ENCODE measurements at regions not wholly inside any gene's neighbourhood (a gene's known extent, or its start where the extent isn't known, plus 50 kb on each side); places are given as distances from the start of the nearest gene placed in this dataset.

DNA sequence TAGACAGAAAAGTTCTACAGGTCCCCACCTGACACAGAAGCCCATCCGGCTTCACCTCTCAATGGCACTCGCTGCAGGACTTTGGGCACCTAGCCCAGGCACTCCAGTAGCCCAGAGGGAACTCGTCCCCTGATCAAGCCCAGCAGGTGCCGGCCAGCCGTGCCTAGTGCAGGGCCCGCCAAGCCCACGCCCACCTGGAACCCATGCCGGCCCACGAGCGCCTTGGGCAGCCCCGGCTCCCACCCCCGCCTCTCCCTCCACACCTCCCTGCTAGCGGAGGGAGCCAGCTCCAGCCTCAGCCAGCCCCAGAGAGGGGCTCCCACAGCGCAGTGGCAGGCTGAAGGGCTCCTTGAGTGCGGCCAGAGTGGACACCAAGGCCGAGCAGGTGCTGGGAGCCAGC is 268.8 kb downstream of the SLITRK1 start:
- DNase-seq (ENCODE audit: low read depth, low spot score) (no peak), ATAC-seq (no peak), FAIRE-seq (no peak)
- H3K27me3 ChIP-seq (replicated peaks in 1 of 2; ENCODE audit: control insufficient read depth in 2 of 2, insufficient read depth in 2 of 2, low read length in 1 of 2): no peaks in the 10 kb centered on the region
- TF ChIP-seq ATF3 (IDR thresholded peaks at IDR 0.05; ENCODE audit: borderline replicate concordance, extremely low read depth, low read depth, low read length) (no peak), BRCA1 (IDR thresholded peaks at IDR 0.05; ENCODE audit: low read depth, low read length) (no peak), ZNF24 (IDR thresholded peaks at IDR 0.05) (no peak), PAX5 (IDR thresholded peaks at IDR 0.05; ENCODE audit: borderline replicate concordance, low read depth, low read length) (no peak), POLR2AphosphoS2 (IDR thresholded peaks at IDR 0.05; ENCODE audit: low read depth, low read length) (no peak), RELA (IDR thresholded peaks at IDR 0.05; ENCODE audit: borderline replicate concordance, partially characterized antibody) (no peak), PAX8 (IDR thresholded peaks at IDR 0.05) (no peak)
- TF ChIP-seq, protein P1, sequence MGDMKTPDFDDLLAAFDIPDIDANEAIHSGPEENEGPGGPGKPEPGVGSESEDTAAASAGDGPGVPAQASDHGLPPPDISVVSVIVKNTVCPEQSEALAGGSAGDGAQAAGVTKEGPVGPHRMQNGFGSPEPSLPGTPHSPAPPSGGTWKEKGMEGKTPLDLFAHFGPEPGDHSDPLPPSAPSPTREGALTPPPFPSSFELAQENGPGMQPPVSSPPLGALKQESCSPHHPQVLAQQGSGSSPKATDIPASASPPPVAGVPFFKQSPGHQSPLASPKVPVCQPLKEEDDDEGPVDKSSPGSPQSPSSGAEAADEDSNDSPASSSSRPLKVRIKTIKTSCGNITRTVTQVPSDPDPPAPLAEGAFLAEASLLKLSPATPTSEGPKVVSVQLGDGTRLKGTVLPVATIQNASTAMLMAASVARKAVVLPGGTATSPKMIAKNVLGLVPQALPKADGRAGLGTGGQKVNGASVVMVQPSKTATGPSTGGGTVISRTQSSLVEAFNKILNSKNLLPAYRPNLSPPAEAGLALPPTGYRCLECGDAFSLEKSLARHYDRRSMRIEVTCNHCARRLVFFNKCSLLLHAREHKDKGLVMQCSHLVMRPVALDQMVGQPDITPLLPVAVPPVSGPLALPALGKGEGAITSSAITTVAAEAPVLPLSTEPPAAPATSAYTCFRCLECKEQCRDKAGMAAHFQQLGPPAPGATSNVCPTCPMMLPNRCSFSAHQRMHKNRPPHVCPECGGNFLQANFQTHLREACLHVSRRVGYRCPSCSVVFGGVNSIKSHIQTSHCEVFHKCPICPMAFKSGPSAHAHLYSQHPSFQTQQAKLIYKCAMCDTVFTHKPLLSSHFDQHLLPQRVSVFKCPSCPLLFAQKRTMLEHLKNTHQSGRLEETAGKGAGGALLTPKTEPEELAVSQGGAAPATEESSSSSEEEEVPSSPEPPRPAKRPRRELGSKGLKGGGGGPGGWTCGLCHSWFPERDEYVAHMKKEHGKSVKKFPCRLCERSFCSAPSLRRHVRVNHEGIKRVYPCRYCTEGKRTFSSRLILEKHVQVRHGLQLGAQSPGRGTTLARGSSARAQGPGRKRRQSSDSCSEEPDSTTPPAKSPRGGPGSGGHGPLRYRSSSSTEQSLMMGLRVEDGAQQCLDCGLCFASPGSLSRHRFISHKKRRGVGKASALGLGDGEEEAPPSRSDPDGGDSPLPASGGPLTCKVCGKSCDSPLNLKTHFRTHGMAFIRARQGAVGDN (IDR thresholded peaks at IDR 0.05): no peak
- H3K9ac ChIP-seq (ENCODE audit: control insufficient read depth, insufficient read depth, low read length): no peak overlapping the region
- RAD21 ChIA-PET (ENCODE audit: unreplicated experiment): no interaction called here
- SMC1A ChIA-PET (ENCODE audit: uncharacterized antibody, unreplicated experiment): no interaction called here
- BruUV-seq (replicated peaks): no TSS peak
- H3K4me2 ChIP-seq (ENCODE audit: control insufficient read depth, insufficient read depth): no peak overlapping the region
- no peaks in the 10 kb centered on the region for H4K20me1 ChIP-seq (ENCODE audit: control insufficient read depth, insufficient read depth)
- H2AFZ ChIP-seq (ENCODE audit: control insufficient read depth, low read depth, low read length): no peak overlapping the region
- in situ Hi-C loops (cut with MboI) (no loop called here), intact Hi-C loops (cut with micrococcal nuclease; ENCODE audit: unreplicated experiment) (no loop called here)
- H3K79me2 ChIP-seq (ENCODE audit: control insufficient read depth, insufficient read depth, low read length): no peaks in the 10 kb centered on the region
- H3K4me3 ChIP-seq: no peak overlapping the region
- no peaks in the 10 kb centered on the region for H3K36me3 ChIP-seq (ENCODE audit: control insufficient read depth in 2 of 2, insufficient read depth in 2 of 2, low read length in 1 of 2)
- WGBS (ENCODE audit: insufficient coverage, insufficient replicate concordance, low lambda C conversion rate, missing lambda C conversion rate): 55% methylated on average over 16 of the region's 16 CpGs
- POLR2A ChIA-PET: no interaction called here
- no peaks in the 10 kb centered on the region; the same call in 2 of the 3 replicates for H3K9me3 ChIP-seq (replicated peaks; ENCODE audit: control insufficient read depth, insufficient read depth, low read length)
- H3K4me1 ChIP-seq (ENCODE audit: control insufficient read depth, insufficient read depth, low read length): no peaks in the 10 kb centered on the region
- CTCF ChIA-PET: no interaction called here
- H3K27ac ChIP-seq (ENCODE audit: control insufficient read depth, insufficient read depth): no peak overlapping the region

Data from GM12878 (cell line).